Fibroblast of lung (primary cell): ENCODE measurements at regions not wholly inside any gene's neighbourhood (a gene's known extent, or its start where the extent isn't known, plus 50 kb on each side); places are given as distances from the start of the nearest gene placed in this dataset.

Experiments used
- EZH2 ChIP-seq: IDR thresholded peaks from 2 replicates; pipeline ENCODE4 v1.5.1; 2012; ENCODE audit warnings: low read length, control low read depth, mild to moderate bottlenecking; ENCODE audit errors: missing control alignments
- TF ChIP-seq, protein P1 (sequence below), 2 donors: IDR thresholded peaks in 1 of 2; conservative IDR thresholded peaks in 1 of 2; 1 replicate in 1 of 2; 2 replicates in 1 of 2; pipeline ENCODE4 v1.5.1; 2011 to 2012; ENCODE audit warnings: low read length in 2 of 2, control low read depth in 1 of 2, inconsistent platforms in 1 of 2, low read depth in 1 of 2, mild to moderate bottlenecking in 1 of 2

DNA sequence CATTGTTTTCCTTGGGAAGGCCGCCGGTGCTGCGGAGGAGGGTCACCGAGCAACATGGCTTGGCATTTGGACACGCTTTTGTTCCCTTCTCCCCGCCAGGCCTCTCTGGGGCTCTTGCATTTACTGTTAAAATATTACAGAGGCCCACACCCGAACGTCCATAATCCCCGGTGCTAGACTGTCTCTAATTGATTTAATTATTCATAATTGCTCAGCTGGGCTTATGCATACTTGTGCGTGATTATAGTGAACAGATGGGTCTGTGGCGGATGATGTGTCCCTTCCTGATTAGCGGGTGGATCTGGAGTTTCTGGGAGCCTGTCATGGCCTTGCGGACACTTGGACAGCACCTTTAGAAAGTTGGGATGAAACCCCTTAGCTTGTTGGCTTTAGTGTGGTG, 100.2 kb upstream of the MSX1 start:
- TF ChIP-seq, protein P1, sequence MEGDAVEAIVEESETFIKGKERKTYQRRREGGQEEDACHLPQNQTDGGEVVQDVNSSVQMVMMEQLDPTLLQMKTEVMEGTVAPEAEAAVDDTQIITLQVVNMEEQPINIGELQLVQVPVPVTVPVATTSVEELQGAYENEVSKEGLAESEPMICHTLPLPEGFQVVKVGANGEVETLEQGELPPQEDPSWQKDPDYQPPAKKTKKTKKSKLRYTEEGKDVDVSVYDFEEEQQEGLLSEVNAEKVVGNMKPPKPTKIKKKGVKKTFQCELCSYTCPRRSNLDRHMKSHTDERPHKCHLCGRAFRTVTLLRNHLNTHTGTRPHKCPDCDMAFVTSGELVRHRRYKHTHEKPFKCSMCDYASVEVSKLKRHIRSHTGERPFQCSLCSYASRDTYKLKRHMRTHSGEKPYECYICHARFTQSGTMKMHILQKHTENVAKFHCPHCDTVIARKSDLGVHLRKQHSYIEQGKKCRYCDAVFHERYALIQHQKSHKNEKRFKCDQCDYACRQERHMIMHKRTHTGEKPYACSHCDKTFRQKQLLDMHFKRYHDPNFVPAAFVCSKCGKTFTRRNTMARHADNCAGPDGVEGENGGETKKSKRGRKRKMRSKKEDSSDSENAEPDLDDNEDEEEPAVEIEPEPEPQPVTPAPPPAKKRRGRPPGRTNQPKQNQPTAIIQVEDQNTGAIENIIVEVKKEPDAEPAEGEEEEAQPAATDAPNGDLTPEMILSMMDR (conservative IDR thresholded peaks at IDR 0.05 in 1 of 2, IDR thresholded peaks at IDR 0.05 in 1 of 2; ENCODE audit: low read depth in 1 of 2, low read length in 2 of 2): no peak
- no peak for TF ChIP-seq EZH2
